AG09309 (cell line): ENCODE measurements at regions not wholly inside any gene's neighbourhood (a gene's known extent, or its start where the extent isn't known, plus 50 kb on each side); places are given as distances from the start of the nearest gene placed in this dataset.

Experiments used
- DNase-seq: peaks from one replicate; pipeline ENCODE4 v3.0.0-alpha.2; 2010; ENCODE audit warnings: low read depth
- H3K4me3 ChIP-seq: 2 replicates; pipeline ENCODE4 v1.5.1; 2011; ENCODE audit warnings: mild to moderate bottlenecking, low read depth, low read length, moderate library complexity; ENCODE audit not compliant: control insufficient read depth
- CTCF ChIP-seq: IDR thresholded peaks from 2 replicates; pipeline ENCODE4 v1.5.1; 2011; ENCODE audit warnings: mild to moderate bottlenecking, low read depth, low read length, inconsistent platforms; ENCODE audit not compliant: insufficient read depth, control insufficient read depth; ENCODE audit errors: missing control alignments

GRCh38 chr2:14861181-14861580 is 228.7 kb downstream of the LRATD1 start:
- no peak for DNase-seq
- H3K4me3 ChIP-seq: no peak overlapping the region
- no peak for TF ChIP-seq CTCF

DNA sequence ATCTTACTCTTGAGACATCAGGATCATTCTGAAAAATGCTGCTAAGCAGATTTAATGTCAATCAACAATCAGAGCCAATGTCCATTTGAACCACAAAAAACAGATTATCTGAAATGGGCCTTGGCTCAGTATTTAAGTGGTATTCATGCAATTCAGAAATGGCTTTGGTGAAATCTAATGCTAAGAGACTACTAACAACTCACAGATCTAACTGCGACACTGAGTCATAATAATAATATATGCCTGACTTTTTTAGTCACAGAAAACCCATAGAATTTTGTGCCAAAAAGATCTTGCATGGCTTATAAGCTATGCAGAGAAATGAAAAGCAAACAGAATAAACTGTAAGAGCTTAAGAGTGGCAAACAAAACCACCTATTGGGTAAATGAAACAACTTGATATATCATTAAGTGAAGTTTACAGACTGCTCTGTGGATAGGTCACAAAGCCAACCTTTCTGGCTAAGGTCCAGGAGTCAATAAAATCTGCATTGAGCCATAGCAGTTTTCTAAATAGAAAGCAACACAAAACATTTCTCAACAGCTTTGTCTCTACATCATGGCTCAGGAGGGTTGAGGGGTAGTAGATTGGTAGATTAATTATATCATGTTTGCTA is 234.3 kb downstream of the LRATD1 start:
- no peak for DNase-seq
- no peak overlapping the region for H3K4me3 ChIP-seq
- TF ChIP-seq CTCF: no peak

DNA sequence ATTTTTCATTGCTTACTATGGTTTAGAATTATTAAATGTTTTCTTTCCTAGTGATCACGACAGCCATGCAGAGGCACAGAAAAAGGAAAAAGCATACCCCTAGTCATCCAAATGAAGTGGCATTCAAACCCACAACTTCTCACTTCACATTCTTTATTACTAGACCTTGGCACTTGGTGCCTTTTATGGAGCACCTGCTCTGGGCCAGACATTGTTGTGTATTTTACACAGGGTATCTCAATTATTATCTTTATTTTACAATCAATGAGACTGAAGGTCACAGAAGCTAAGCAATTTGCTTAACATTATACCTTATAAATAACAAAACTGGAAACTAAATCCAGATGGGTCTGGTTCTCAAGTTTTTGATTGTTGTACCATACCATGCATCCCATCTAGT is 235.3 kb downstream of the LRATD1 start:
- no peak for TF ChIP-seq CTCF
- DNase-seq: no peak
- H3K4me3 ChIP-seq: no peak overlapping the region

GRCh38 chr2:14872779-14873325 is 240.3 kb downstream of the LRATD1 start:
- TF ChIP-seq CTCF: no peak
- no peak overlapping the region for H3K4me3 ChIP-seq
- DNase-seq: no peak

- DNase-seq: no peak
- no peak for TF ChIP-seq CTCF
- H3K4me3 ChIP-seq: no peak overlapping the region
Measured at GRCh38 chr2:14881651-14882327, 249.3 kb downstream of the LRATD1 start.

DNA sequence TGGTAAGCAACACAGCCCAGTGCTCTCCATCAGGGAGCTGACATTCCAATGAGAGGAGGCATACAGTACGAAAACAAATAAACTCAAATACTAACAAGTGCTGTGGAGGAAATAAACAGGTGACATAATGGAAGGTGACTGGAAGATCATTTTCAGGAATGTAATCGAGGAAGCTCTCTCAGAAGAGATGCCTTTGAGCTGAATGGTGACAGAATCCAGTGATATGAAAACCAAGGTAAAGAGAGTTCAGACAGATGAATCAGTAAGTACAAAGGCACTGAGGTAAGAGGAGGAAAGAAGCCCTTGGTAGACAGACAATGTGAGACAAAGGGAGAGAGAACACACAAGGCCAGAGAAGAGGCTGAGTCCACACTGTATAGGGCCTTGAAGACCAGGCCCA is 252.1 kb downstream of the LRATD1 start:
- H3K4me3 ChIP-seq: no peak overlapping the region
- TF ChIP-seq CTCF: no peak
- DNase-seq: no peak

DNA sequence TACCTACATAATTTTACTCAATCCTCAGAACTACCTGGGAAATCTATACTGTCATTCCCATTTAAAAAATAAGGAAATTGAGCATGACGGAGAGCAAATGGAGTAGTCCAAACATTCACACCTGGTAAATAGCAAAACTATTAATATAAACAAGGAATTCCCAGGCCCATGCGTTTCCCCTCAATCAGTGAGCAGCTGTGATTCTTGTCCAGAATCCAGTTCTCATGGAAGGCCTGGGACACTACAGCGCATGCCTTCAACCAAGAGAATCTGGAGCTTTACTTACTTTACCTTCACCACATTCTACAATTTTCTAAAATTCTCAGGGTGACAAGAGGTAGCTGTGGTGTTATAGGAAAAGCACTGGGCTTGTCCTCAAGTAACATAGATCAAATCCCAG is 259.0 kb downstream of the LRATD1 start:
- no peak overlapping the region for H3K4me3 ChIP-seq
- no peak for TF ChIP-seq CTCF
- DNase-seq: no peak
